Fibroblast of the aortic adventitia (primary cell): ENCODE measurements at regions not wholly inside any gene's neighbourhood (a gene's known extent, or its start where the extent isn't known, plus 50 kb on each side); places are given as distances from the start of the nearest gene placed in this dataset.

ENCODE experiments used
- DNase-seq: peaks from one replicate; pipeline ENCODE4 v3.0.0-alpha.2; 2010; ENCODE audit warnings: low read depth
- H3K4me3 ChIP-seq: 2 replicates; pipeline ENCODE4 v1.5.1; 2011; ENCODE audit warnings: low read depth, mild to moderate bottlenecking, control low read depth, low read length, moderate library complexity
- TF ChIP-seq, protein P1 (sequence below): IDR thresholded peaks from 2 replicates; pipeline ENCODE4 v1.5.1; 2011; ENCODE audit warnings: mild to moderate bottlenecking, low read length, control low read depth, inconsistent platforms; ENCODE audit not compliant: insufficient read depth

DNA sequence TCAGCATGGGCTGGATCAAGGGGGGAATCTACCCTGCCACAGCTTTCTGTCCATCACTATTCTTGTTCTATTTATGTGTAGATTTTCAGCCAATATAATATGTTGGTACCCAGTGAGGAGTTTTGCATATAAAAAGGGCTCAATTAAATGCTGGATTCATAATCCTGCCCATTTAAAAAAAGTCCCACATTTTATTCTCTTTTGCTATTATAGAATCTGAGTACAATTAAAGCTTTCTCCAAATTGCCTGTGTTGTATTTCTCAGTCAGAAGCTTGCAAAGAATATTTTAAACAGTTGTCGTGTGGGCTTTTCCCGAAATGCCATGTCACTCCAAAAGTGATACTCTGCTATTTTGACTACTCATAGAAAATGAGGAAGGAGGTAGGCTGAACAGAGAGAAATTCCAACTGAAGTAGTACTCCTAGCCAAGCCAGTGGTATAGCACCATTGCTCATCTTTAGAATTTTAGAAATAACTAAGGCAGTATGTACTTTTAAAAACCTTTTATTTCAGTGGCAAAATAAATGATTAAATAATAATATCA lies 108.3 kb upstream of the HDAC9 start:
- TF ChIP-seq, protein P1, sequence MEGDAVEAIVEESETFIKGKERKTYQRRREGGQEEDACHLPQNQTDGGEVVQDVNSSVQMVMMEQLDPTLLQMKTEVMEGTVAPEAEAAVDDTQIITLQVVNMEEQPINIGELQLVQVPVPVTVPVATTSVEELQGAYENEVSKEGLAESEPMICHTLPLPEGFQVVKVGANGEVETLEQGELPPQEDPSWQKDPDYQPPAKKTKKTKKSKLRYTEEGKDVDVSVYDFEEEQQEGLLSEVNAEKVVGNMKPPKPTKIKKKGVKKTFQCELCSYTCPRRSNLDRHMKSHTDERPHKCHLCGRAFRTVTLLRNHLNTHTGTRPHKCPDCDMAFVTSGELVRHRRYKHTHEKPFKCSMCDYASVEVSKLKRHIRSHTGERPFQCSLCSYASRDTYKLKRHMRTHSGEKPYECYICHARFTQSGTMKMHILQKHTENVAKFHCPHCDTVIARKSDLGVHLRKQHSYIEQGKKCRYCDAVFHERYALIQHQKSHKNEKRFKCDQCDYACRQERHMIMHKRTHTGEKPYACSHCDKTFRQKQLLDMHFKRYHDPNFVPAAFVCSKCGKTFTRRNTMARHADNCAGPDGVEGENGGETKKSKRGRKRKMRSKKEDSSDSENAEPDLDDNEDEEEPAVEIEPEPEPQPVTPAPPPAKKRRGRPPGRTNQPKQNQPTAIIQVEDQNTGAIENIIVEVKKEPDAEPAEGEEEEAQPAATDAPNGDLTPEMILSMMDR: no peak
- DNase-seq: no peak
- H3K4me3 ChIP-seq: no peak overlapping the region

DNA sequence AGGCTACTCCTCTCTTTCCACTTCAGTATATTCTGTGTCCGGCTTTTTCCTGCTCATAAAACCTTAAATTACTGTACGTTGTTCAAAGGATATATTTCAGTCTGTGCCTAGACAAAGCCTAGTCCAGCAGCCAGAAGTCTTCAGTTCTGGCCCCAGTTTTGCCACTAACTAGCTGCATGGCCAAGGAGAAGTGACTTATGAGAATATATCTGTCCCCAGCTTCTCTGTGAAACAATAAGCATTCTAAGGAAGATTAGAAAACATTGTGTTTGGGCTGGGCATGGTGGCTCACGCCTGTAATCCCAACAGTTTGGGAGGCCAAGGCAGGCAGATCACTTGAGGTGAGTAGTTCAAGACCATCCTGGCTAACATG lies 105.0 kb upstream of the HDAC9 start:
- DNase-seq: no peak
- TF ChIP-seq, protein P1: no peak
- H3K4me3 ChIP-seq: no peak overlapping the region

DNA sequence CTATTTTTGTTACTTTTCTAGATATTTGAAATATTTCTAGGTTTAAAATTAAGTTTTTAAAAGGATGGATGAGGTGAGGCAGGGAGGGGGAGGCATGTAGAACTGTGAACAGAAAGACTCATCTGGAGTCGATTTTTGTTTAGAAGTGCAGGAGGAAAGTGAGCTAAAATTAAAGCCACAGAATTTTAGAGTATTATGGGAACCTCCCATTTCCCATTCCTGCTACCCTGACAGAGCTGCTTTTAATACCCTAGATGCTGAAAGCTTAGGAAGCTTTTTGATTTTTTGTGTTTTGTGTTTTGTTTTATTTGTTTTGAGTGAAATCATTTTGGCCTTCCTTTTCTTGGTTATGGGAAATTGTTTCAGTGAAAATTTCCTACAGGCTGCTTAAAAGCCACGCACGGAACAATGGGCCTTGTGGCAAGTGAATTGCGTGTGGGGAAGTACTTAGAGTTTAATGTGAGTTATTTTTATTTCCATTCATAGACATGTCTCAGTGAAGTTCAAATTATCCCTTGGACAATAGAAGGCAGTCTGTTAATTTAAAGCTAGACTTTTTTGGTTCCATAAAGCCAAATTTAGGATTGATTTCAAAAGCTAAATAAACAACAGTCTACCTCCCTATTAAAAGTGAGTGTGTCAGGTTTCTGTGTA lies 102.0 kb upstream of the HDAC9 start:
- TF ChIP-seq, protein P1: no peak
- no peak overlapping the region for H3K4me3 ChIP-seq
- no peak for DNase-seq

DNA sequence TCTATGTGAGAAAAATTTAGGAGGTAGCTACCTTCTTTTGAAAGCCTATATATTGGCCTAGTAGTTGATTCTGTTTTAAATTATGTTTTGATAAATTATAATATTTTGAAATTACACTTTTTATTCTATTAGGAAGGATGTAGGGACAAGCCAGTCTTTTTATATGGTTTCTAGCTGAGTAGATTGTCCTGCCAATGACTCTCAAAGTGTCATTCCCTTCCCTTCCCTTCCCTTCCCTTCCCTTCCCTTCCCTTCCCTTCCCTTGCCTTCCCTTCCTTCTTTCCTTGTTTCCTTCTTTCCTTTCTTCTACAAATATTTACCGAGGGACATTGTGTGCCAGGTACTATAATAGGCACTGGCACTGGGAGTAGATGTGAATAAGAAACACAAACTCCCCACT lies 99.7 kb upstream of the HDAC9 start:
- DNase-seq: no peak

DNA sequence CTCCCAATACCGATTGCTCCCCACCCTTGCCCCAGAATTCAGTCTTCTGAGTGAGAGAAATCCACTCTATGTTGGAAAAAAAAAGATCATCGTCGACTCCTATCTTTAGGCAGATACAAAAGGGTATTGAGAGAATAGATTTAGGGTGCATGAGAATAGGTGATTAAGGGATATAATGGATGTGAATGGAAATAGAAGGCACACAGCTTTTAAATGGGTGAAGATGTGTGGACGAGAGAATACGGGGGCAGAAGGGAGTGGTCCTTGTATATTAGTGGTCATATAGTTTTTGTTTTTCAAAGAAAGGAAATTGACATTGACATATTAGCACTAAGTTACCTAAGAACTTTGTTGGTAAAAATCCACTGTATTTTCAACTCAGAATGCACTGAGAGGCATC lies 98.6 kb upstream of the HDAC9 start:
- no peak overlapping the region for H3K4me3 ChIP-seq
- no peak for DNase-seq
- TF ChIP-seq, protein P1: no peak

More for the DNA sequence above, 99.7 kb upstream of the HDAC9 start:
- H3K4me3 ChIP-seq: no peak overlapping the region
- TF ChIP-seq, protein P1: no peak

DNA sequence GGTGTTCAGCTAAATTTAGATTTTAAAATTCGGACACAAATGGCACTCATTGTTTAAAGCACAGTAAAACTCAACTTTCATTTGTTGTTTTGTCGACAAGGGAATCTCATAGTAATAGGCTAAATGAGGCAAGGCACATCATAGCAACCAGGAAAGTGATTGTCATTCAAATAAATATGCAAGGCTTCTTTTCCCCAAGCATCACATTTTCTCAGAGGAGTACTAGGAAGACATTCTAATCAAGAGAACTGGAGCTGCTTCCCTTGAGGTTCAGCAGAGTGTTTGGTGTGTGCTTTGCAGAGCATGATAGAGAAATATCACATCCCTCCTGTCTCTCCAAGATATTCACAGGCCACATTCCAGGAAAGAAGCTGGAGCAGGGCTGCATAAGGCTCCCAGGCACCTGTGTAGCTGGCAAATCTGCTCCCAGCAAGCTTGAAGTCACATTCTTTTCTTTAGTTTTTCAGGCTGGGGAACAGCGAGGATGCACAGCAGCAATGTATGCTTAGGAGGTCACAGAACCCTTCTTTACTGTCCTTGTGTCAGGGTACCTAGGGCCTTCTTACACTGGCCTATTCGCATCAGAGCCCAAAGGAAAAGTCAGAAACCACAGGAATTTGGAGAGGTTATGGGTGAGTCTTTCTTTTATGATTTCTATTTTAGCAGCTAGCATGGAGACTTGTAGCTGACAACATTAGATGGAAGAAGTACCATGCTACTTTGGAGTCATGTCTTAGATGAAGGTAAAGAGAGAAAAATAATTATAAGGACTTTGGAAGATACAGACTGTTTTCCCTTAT lies 95.9 kb upstream of the HDAC9 start:
- no peak overlapping the region for H3K4me3 ChIP-seq
- TF ChIP-seq, protein P1: no peak
- DNase-seq: no peak
